Stimulated activated CD4-positive, alpha-beta T cell treated with anti-CD3 and anti-CD28 coated beads, TNF-alpha, amount 100 ng/mL, for 48 hours (primary cell): ENCODE measurements at regions not wholly inside any gene's neighbourhood (a gene's known extent, or its start where the extent isn't known, plus 50 kb on each side); places are given as distances from the start of the nearest gene placed in this dataset.

Source experiments
- DNase-seq, 3 donors: peaks; one replicate each; pipeline ENCODE4 v3.0.0-alpha.2; 2020; ENCODE audit warnings: low read depth in 3 of 3

DNA sequence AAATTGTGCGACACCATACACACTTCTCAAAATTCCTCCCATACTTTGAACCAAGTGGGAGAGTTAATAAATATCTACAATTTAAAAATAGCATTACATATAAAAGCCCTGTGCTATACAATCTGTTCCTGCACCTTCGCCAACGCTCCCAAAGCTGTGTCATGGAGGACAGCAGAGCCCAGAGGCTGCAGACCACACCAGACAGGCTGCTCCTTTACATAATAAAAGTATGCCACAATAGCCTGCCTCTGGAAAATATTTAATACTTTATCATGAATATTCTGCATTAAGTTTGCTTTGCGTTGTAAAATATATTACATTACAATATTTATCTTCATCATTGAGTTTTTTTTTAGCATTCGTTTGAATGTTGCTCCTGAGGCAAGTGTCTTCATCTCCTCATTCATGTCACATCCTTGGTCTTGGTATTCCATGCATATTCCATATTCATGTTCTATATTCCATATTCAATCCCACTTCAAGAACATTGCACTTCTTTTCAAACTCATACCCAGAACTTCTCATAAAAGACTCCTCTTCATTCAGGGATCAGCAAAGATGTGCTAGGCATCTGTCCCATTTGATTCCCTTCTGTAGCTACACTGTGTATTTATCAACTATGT is 663.9 kb downstream of the POM121L12 start:
- DNase-seq, result no peak

DNA sequence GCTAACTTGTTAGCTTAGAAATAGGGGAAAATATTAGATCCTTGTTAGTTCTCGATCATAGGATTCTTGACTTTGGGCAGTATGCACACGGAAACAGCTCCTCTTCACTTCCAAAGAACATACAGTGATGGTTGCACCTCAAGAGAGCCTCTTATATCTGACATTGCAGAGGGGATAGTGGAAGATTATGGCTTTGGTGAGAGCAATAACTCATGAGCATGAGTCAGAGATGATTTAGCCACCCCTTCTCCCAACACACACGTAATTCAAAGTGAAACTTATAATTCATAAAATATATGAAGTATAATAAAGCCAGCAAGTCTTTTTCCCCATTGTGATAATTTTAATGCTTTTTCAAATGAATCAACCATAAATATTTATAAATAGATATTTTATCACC is 683.7 kb downstream of the POM121L12 start:
- DNase-seq, result no peak

DNA sequence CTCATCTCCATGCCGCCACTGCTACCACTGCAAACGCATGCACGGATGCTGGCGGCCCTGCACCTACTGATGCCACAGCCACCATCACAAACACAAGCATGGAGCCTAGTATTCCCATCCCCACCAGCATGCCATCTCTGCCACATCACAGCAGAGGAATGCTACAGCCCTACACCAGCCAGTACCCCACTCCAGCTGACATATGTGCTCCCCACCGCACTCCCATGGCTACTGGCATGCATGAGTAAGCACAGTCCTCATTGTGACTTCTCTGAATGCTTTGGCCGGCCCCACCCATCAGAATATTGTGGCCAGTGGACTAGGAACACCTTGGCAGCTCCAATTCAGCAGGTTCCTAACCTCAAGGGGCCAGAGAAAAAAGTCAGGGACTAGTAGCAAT is 705.5 kb downstream of the POM121L12 start:
- no peak for DNase-seq

DNA sequence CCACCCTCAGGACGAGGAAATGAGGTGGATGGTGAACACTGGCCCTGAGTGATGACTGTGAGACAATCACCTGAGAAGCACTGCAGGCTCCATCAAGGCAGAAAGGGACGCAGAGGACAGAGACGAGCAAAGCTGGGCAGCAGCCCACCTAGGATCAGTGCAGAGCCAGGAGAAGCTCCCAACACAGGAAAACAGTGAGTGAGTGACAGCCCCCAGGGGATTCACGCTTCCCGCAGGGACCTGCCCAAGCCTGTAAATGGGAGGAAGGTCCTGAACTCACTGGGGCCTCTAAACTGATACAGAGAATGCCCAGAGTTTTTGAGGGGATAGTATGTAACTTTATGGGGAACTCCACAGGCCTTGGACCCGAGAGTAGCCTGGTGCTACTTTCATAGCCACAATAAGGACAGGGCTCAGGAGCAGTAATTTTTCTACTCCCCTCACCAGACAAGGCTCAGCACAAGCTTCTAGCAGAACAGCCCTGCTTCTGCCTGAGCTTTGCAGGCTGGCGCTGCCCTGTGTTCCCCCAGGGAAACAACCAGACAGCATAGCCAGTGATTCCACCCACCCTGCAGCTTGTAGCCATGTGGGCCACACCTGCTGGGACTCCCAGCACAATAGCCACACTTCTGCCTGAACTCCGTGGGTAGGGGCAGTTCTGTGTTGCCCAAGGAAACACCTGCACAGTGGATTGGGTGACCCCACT is 708.4 kb downstream of the POM121L12 start:
- no peak for DNase-seq

GRCh38 chr7:53744403-53744760 is 708.9 kb downstream of the POM121L12 start:
- DNase-seq, result no peak

- DNase-seq, result no peak
Measured at GRCh38 chr7:53756946-53757345, 721.5 kb downstream of the POM121L12 start.

- no peak for DNase-seq
Measured at GRCh38 chr7:53768186-53768585, 732.8 kb downstream of the POM121L12 start.

GRCh38 chr7:53771701-53772100 is 736.3 kb downstream of the POM121L12 start:
- no peak for DNase-seq

GRCh38 chr7:53776323-53776722 is 740.9 kb downstream of the POM121L12 start:
- DNase-seq, result no peak

DNA sequence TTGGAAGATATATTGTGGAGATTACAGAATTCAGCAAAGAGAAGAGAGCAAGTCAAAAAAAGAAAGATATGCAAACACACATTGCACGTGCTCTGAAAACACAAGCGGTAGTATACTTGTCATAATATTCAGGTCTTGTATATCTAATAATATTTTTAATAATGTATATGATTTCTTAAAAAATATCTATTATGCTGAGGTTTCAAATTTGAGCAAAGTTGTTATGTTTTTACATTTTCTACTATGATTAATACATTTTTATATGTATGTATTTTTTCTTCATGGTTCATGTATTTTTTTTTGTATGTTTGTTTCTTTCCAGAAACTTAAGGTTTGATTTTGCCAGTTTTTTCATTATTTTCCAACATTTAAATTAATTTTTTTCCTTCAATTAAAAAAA is 752.4 kb upstream of the VSTM2A start:
- no peak for DNase-seq

DNA sequence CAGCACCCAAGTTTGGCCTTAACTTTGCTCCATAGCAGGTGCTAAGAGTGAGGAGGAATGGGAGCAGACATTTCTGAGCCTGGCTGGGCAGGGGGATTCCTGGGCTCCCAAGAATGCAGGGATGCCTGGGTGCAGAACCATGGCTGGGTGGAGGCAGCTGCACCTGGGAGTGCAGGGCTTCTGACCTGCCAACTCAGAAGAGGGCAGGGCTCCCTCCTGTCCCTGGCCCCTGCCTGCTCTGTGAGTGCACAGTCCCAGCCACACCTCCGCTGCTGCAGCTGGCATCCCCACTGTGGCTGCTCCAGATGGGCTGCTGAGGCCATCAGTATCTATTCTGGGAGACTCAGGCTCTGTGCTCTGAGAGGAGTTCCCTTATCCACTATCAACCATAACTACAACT is 747.4 kb upstream of the VSTM2A start:
- DNase-seq, result no peak

DNA sequence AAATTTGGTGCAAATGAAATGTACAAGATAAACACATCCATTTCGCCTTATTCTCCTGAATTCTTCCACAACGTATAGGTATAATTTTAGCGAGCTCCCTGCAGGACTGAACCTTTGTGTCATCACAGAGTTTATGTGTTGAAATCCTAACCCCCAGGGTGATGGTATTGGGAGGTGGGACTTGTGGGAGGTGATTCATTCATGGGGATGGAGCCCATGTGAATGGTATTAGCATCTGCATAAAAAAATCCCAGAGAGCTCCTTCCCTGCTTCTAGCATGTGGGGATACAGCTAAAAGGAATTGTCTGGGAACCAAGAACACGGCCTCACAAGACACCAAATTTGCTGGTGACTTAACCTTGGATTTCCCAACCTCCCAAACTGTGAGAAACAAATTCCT is 741.4 kb upstream of the VSTM2A start:
- DNase-seq, result no peak

DNA sequence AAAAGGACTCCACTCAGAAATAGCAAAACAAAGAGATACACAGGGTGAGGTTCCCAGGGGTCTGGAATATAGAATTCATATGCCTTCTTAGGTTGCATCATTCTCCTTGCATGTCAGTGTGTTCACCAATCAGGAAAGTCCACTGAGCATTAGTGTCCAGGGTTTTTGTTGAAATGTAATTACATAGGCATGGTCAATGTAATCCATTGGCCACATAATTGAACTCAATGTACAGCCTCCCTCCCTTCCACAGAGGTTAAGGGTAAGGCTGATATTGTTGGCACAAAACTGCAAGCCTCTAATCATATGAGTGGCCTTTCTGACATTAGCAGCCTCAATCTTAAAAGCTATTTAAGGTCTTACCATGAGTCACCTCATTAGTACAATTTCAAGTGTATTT is 736.1 kb upstream of the VSTM2A start:
- DNase-seq, result no peak

DNA sequence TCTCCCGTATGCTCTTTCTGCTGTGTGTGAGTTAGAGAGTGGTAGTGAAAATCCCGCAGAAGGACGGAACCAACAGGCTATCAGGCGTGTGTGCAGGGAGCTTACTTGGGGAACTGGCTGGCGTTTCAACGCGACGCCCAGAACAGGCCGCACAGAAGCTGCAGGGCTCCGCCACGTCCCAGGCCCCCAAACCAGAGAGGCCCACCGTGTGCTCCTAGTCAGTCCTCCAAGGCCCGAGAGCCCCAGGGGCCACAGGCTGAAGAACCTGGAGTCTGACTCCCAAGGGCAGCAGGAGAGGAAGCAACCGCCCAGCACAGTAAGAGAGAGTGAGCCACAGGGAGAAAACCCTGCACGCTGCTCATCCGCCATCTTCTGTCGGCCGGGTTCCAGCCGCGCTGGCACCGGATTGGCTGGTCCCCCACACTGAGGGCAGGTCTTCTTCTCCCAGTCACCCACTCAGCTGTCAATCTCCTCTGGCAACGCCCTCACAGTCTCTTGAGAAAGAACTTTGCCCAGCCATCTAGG is 730.6 kb upstream of the VSTM2A start:
- no peak for DNase-seq

GRCh38 chr7:53812135-53812534 is 730.0 kb upstream of the VSTM2A start:
- DNase-seq, result no peak

DNA sequence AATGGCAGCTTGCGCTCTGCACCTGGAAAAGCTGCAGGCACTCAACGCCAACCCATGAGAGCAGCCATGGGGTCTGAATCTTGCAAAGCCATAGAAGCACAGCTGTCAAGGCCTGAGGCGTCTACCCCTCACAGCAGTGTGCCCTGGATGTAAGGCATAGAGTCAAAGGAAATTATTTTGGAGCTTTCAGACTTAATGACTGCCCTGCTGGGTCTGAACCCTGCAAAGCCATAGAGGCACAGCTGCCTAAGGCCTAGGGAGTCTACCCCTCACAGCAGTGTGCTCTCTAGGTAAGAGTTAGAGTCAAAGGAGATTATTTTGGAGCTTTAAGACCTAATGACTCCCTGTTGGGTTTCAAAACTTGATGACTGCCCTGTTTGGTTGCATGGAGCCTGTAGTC is 706.9 kb upstream of the VSTM2A start:
- no peak for DNase-seq

DNA sequence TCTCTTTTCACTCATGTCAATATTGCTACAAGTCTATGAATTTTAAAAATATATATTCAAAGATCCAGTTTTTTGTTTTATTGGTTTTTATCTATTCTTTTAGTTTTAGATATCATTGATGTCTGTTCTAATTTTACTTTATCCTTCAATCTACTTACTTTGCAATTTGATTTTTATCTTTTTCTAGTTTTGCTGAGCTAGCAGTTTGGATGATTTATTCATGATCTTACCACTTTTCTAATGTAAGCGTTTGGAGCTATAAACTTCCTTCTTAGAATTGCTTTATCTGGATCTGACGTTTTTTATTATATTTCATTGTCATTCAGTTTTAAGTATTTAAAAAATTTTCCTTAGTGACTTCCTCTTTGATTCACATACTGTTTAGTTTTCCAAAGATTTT is 664.5 kb upstream of the VSTM2A start:
- DNase-seq, result no peak

GRCh38 chr7:53900856-53901528 is 641.2 kb upstream of the VSTM2A start:
- DNase-seq, result no peak

DNA sequence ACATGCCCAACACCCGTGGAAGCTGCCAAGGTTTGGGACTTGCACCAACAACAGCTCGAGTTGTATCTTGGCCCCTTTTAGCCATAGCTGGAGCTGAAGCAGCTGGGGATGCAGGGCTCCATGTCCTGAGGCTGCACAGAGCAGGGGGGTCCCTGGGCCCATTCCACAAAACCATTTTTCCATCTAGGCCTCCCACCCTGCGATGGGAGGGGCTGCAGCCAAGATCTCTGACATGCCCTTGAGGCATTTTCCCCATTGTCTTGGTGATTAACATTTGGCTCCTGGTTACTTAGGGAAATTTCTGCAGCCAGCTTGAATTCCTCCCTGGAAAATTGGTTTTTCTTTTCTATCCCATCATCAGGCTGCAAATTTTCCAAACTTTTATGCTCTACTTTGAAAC is 637.8 kb upstream of the VSTM2A start:
- no peak for DNase-seq

DNA sequence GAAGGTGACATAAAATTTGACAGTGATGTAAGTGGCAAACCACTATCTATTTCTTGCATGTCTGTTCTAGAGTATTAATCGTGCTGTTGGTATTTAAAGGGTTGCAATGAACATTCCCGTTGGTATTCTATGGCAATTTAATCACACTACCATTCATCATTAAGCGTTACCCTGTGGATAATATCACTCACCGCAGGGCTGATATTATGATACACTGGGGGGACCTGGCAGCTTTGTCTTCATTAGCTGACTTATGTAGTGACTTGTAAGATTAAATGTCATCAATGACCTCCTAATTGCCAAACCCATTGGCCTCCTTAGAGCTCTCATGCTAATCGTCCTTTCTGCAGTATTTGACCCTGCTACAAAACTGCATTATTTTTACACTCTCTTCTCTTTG is 624.5 kb upstream of the VSTM2A start:
- no peak for DNase-seq

GRCh38 chr7:53920011-53920410 is 622.2 kb upstream of the VSTM2A start:
- no peak for DNase-seq

DNA sequence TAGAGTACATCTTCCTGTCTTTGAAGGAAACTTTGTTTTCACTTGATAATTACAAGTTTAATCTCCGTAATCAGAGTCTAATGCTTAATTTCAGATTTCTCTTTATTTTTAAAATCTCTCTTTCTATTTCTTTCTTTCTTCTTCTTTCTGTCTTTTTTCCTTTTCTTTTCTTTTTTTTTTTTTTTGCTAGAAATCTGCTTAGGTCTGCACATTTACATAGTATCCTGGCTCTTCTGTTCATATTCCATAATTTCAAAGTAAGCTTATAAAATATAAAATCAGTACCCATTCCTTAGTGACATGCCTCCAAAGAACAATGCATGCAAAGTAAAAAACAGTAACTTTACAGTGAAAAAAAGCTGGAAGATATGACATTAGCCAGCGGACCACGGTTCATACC is 601.7 kb upstream of the VSTM2A start:
- DNase-seq, result no peak

DNA sequence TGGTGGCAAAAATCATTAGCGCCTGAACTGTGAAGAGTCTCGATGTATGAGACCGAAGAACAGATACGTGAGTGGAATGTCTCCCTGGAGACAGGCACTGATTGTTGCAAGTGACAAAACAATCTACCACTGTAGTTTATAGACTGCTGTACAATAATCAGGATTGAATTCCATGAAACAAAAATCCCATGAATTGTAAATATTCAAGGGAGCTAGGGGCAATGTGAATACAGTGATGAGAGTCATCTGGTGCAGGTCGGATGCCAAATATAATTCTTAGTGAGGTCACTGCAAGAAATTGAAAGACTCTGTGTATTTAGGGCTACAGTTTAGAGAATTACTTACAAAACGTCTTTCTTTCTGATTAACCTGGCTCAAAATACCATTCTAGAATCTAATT is 594.4 kb upstream of the VSTM2A start:
- no peak for DNase-seq
